ENCODE measurements at regions not wholly inside any gene's neighbourhood (a gene's known extent, or its start where the extent isn't known, plus 50 kb on each side); places are given as distances from the start of the nearest gene placed in this dataset.

DNA sequence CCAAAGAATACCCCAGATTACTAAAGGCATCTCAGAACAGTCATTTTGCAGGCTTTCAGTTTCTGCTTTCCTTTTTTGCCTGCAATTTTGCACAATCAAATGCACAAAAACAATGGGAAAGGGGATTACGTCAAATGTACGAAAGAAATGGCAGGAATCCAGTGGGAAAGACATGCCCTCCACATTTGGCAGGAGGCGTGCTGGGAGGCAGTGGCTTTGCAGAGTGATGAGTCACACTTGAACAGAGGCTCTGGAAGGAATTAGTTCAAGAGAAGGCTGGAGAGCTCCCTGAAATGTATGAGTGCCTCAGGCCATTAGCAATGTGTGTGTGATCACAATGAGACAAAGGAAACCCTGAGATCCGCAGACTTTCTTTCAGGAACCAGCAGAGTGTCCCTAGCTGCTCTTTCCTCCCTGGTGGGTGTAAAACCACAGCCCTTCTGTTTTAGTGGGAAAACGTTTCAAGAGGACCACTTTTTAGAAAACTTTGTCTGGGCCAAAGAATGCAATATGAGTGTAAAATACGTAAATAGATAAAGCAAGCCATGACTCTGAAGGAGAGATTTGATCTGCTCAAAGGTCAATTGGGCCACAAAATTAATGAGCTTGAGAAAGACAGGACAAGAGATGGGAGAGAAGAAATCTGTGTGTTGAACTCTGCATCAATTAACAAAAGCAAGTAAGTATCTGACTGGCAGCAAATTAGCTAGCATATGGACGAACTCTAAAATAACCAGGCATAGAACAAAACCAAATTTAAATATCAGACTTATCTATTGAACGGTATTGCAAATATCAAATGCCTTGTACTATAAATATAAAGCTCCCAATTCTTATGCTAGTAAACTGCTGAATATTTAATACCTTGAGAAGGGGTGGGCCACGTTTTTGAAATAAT is 155.4 kb upstream of the PDE3A start:
- peak; percentile 88 for DNase-seq

GRCh38 chr12:20213723-20214625 is 154.4 kb upstream of the PDE3A start:
- DNase-seq, result no peak

DNA sequence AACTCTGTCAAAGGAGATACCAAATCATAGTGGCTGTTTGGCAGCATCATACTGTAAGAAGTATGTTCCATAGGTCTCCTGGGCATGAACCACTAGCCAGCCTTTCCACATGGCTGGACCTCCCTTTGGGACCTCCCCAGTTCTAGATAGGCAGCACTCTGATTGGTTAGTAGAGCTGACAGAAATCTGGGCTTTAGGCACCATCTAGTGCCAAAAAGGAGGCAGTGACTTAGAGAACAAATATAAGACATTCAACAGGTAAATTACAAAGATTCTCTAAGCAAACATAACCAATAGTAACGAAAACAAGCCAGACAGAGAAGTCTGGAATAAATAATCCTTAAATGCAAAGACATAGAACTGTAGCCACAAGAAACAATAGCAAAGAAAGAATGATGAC is 148.0 kb upstream of the PDE3A start:
- DNase-seq, result no peak

DNA sequence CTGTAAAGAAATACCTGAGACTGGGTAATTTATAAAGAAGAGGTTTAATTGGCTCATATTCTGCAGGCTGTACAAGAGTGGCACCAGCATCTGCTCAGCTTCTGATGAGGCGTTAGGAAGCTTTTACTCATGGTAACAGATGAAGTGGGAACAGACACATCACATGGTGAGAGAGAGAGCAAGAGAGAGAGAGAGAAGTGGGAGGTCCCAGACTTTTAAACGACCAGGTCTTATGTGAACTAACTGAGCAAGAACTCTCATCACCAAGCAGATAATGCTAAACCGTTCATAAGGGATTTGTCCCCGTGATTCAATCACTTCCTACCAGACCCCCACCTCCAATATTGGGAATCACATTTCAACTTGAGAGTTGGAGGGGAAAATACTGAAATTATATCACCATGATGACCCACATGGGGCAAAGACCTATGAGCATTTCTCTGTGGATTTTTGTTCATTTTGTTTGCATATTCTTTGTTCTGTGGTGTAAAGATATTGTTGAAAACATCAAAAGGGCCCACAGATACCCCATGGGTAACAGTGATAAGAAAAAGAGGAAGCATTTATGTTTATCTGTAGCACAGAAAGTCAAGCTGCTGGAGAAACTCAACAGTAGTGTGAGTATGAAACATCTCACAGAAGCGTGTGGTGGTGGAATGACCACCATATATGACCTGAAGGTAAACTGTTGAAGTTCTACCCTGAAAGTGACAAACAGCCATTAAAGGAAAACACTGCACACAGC is 135.2 kb upstream of the PDE3A start:
- DNase-seq, result no peak

- DNase-seq, result no peak
These were observed 133.9 kb upstream of the PDE3A start for GRCh38 chr12:20234474-20234873.

GRCh38 chr12:20237091-20237490 is 131.2 kb upstream of the PDE3A start:
- no peak for DNase-seq

- DNase-seq, result no peak
These were observed 122.8 kb upstream of the PDE3A start for GRCh38 chr12:20245491-20245890.

DNA sequence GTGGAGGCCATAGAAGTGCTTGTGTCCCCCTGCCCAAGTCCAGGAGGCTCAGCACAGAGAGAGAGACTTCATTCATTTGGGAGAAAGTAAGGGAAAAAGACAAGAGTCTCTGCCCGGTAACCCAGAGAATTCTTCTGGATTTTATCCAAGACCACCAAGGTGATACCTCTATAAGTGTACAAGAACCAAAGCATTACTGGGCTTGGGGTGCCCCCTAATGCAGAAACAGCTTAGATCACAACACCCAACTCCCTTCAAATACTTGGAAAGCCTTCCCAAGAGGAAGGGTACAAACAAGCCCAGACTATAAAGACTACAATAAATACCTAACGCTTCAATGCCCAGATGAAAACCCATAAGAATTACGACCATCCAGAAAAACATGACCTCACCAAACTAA is 119.7 kb upstream of the PDE3A start:
- no peak for DNase-seq

DNA sequence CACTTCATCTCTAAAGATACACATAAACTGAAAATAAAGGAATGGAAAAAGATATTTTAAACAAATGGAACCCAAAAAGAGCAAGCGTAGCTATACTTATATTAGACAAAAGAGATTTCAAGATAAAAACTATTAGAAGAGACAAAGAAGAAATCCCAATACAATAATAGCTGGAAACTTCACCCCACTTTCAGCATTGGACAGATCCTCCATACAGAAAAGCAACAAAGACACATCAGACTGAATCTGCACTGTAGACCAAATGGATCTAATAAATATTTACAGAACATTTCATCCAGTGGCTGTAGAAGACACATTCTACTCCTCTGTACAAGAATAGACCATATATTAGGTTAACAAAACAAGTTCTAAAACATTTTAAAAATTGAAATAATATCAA is 117.6 kb upstream of the PDE3A start:
- no peak for DNase-seq

DNA sequence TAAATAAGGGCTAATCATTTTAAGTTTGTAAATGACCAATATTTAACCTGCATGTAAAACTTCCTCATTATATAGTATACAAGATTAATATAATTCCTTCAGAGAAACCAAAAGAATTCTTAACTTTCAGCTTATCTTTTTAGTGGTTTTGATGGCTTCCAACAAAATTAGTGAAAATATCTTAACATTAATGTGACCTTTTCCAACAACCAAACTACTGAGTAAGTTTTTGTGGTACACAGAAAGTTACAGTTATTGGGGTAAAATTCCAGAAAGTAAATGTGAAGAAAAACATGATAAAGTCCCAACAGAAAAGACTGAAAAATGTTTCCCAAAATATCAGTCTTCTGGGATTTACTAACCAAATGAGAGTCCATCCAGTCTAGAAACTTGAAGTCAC is 111.0 kb upstream of the PDE3A start:
- DNase-seq, result no peak

GRCh38 chr12:20259786-20260185 is 108.6 kb upstream of the PDE3A start:
- DNase-seq, result no peak

DNA sequence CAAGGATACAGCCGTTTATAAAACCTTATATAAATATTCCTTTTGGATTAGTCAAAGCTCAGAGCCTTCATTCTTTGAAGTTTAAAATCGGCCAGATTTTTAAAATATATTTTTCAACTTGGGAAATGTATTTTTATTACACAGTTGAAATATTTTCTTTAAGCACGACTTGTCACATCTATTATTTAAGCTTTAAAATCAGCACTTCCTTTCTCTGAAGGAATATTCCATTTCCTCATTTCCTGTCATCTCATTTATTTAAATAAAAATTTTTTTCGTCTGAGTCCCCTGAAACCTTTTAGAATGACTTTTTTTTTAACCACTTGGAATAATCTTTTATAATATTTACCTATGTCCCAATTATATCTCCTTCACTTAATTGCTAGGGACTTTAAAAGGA is 107.5 kb upstream of the PDE3A start:
- no peak for DNase-seq

GRCh38 chr12:20262119-20262518 is 106.2 kb upstream of the PDE3A start:
- DNase-seq, result no peak

DNA sequence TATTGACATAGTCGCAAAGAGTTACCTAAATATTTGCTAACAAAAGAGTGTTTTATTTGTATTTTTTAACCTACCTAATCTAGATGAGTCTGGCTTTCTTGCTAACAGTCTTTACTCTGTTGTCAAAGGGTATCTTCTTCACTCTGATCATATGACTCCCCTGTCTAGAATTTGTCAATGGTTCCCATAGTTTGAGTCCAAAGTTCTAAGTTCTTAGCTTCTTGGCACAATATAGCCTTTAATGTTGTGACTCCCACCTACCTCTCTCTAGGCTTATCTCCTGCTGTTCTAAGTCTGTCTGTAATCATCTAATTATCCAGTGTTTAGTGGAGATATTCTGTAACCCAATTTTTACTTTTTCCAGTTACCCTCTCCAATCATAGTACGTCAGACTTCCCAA is 104.3 kb upstream of the PDE3A start:
- no peak for DNase-seq

- peak; percentile 21 for DNase-seq
These were observed 103.7 kb upstream of the PDE3A start for GRCh38 chr12:20264608-20265114.

DNA sequence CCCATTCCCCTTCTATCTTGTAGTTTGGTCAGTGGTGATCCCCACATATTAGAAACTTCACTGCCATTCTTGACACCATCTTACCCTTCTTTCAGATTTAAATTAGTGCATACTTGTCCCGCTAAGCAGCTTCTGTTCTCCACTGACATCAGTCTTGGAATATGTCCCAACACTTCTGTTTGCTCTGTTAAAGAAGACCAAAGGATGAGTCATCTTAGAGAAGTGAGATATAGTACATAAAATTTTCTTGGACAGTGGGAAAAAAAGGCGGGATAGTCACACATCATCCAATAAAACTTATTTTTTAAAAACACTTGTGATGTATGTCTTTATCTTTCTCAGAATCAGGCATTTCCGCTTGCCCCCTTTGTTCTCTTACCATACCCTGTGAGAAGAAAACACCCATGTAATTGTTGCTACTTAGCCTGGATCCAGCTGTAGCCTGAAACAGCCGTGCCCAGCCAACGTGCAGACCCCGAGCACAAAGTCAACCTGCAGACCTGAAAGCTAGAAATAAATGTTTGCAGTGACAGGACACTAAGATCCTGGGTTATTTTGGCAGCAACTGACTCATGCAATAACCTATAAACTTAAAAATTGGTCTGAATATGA is 100.1 kb upstream of the PDE3A start:
- no peak for DNase-seq

- no peak for DNase-seq
These were observed 99.6 kb upstream of the PDE3A start for GRCh38 chr12:20268771-20269170.

- DNase-seq, result no peak
These were observed 98.8 kb upstream of the PDE3A start for GRCh38 chr12:20269337-20270067.

- no peak for DNase-seq
These were observed 97.8 kb upstream of the PDE3A start for GRCh38 chr12:20270557-20270956.

GRCh38 chr12:20272161-20272560 is 96.2 kb upstream of the PDE3A start:
- DNase-seq, result no peak

DNA sequence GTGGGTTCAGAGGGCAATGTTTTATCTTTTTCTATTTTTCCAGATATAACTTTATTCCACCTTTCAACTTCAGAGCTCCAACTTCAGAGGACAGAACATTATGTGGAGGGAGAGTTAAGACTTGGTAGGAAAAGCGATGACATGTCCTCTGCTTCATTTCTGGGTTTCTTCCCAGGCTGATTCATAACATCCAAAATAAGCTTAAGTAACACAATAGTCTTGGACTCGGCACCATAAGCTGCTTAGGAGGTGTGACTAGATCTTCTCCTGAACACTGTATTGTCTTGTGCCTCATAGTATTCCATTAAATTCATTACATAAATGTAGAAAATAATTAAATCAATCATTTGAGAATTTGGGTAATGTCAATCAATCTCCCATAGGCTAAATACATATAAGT is 95.5 kb upstream of the PDE3A start:
- DNase-seq, result no peak

DNA sequence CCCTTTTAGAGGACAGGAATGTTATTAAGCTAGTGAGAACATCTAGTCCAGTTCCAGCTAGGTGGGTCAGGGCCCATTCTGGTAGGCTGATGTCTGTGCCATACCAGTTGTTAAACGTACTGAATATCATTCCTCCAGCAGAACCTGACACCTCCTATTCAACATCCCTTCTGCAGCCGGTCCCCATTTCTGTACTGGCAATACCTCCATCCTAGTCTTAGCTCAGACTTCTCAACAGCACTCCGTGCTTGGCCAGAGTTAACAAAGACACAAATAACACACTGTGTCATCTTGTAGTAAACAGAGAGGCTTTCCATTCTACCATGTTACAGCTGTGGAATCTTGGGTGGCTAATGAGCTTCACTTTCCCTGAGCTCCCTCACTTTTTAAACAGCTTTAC is 94.3 kb upstream of the PDE3A start:
- no peak for DNase-seq
